GM21423 (cell line): ENCODE measurements at regions not wholly inside any gene's neighbourhood (a gene's known extent, or its start where the extent isn't known, plus 50 kb on each side); places are given as distances from the start of the nearest gene placed in this dataset.

Source experiments
- ATAC-seq: cut with Tn5 transposase; IDR thresholded peaks from one replicate; pipeline ENCODE4 v1.9.1; 2021; ENCODE audit warnings: mild to moderate bottlenecking, moderate library complexity; ENCODE audit not compliant: unreplicated experiment

DNA sequence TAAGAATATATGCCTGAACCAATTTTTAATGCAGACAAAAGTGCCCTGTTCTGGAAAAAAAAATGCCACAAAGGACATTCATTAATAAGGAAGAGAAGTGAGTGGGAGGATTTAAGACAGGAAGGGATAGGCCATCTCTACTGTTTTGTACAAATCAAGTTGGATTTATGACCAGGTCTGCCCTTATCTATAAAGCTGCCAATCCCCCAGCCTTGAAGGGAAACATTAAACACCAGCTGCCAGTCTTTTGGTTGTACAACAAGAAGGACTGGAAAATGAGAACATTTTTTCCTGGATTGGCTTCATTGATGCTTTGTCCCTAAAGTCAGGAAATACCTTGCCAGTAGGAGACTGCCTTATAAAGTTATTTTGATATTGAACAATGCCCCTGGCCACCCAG is 444.0 kb downstream of the NPHP4 start:
- no peak for ATAC-seq

DNA sequence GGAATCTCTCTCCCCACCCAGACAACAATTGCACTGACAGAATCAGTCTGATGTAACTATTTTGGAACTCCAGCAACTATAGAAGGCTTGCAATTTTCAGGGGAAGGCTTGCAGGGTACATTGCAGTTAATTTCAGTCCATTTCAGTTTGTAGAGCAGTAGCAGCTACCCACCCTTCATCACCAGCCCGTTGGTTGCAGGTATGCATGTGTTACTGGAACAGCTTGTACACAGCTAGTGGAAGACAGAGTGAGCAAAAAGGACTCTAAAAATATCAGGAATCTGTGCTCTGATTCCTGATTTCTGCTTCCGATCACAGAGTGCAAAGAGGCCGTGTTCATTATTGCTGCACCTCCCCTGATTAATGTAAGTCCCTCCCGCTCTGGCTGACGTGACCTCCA is 449.0 kb downstream of the NPHP4 start:
- no peak for ATAC-seq

DNA sequence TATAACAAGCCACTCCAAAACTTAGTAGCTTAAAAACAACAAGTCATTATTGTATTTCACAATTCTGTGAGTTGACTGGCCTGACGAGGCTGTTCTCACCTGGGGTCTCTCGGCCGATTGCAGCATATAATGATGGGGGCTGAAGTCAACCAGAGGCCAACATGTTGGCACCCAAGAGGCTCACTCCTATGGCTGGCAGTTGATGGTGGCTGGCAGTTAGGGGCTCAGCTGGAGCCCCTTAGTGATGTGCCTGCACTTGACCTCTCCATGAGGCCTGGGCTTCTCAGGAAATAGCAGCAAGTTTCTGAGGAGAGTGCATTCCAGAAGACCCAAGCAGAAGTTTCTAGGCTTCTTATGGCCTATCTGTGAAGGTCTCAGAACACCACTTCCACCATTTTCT is 459.4 kb downstream of the NPHP4 start:
- no peak for ATAC-seq

DNA sequence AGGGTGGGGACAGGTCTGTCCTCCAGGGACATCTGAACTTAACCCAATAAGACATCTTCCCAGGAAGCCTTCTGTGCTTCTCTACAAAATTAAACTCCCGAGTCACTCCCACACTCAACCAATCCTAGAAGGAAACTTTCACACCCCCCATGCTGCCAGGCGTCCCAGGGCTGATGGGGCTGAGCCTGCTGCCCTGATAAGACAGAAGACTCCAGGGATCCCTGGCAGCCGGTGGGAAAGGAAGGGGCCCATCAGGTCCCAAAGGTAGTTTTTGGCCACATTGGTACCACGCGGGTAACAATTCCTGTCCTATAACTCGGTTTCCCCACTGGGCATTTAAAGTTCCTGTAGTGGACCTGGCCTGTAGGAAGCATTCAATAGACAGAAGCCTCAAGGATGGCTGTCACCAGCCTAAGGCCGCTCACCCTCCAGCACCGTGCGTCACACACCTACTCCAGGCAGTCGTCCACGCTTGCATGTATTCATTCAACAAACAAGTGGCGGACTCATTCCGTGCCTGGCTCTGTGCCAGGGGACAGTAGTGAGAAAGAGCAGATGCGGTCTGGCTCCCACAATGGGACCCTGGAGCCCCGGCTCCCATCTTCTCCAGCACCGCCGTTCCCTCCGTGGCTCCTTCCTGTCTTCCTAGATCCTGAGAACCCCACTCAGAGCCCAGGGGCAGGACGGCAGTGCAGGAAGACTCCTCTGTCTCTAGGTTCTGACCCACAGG is 465.2 kb downstream of the NPHP4 start:
- ATAC-seq, result no peak

DNA sequence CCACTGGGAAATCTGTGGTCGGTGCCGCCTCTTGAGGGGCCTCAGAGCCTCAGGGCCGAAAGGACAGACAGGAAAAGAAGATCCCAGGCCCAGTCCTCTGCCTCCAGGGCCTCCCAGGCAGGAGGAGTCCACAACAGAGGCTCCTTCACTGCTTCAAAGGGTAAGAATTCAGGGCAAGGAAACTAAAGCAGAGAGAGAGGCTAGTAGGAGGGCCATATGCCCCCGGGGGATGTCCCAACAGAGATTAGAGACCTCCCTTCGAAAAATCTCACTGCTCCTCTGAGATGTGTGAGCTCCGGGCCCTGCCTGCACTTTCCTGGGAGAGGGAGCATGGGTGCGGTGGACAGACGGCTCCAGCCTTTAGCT is 465.9 kb downstream of the NPHP4 start:
- no peak for ATAC-seq

DNA sequence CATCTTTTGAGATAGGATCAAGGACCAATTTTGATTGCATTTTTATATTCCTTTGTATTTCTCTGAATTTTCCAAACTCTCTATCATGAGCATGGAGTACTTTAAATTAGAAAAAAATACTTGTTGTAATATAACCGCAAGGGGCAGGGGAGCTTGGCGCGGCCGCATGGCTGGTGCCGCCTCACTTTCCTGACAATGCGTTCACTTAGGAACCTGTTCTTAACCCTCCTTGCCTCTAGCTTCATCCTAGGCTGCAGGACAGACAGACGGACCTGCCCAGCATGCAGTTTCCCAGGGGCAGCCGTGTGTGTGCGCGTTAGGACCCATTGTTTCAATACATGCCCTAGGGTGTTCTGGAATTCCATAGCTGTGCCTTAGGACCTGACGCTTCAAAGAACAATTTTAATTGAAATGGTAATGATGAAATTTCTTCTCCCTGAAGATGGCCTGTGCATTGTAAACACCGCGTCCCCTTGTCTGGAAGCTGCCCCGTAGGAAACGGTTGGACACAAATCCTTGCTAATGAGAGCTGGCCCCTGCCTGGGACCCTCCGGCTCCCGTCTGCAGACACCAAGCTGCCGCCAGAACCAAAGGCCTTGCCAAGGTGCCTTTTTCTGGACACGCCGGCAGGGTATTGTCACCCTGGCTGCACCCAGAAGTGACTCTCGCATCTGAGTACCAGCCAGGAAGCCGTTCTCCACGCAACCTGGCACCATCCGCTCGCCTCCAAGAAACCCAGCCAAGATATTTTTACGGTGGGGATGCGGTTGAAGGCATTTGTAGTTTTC is 466.4 kb downstream of the NPHP4 start:
- ATAC-seq, result no peak

DNA sequence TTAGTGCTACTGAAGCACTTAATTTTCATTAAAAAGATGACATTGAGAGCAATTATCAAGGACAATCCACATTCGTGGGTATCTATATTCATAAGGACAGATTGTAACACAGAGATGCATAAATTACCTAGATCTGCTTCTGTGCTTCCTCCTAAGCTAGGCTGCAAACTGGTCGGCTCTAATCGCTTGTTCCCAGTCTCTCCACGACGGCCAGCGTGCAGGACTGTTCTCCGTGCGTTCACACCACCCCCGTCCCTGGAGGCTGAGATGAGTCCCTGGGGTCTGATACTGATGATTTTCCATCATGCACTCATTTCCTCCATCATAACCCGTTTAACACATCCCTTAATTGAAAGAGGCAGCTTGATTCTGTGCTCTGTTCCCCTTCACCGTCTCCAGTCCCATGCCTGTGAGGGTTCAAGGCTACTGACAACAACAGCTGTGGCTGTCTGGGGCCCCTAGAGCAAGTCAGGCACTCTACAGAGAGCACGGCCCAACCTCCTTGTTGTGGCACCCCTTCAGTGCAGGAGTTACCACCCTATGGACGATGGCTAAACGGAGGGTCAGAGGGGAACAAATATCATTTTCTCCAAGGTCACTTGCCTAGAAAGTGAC is 469.6 kb downstream of the NPHP4 start:
- no peak for ATAC-seq

DNA sequence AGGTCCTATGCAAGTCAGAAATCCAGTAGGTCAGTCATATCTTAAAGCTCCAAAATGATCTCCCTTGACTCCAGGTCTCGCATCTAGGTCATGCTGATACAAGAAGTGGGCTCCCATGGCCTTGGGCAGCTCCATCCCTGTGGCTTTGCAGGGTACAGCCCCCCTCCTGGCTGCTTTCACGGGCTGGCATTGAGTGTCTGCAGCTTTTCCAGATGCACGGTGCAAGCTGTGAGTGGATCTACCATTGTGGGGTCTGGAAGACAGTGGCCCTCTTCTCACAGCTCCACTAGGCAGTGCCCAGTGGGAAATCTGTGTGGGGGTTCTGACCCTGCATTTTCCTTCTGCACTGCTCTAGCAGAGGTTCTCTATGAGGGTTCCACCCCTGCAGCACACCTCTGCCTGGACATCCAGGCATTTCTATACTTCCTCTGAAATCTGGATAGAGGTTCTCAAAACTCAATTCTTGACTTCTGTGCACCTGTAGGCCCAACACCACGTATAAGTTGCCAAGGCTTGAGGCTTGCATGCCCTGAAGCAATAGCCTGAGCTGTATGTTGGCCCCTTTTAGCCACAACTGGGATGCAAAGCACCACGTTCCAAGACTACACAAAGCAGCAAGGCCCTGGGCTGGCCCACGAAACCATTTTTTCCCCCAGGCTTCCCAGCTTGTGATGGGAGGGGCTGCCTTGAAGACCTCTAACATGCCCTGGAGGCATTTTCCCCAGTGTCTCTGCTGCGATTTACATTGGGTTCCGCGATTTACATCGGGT is 472.7 kb downstream of the NPHP4 start:
- ATAC-seq, result no peak

DNA sequence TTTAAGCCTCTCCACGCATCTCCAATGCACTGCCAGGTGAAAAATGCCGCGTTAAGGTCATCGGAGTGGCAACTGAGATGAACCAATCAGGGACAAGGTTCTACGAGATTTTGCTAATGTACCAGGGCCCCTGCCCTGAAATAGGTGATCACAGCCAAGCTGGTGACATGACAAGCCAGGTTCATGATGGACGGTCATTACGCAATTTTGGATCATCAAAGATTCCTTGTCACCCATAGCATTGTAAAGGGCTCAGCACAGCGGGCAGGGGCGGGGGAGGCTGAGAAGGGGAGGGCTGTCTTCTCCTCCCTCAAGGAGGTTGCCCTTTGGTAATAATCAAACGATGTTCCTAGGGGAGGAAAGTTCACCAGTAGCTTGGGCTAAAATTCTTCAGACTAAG is 475.5 kb downstream of the NPHP4 start:
- no peak for ATAC-seq

DNA sequence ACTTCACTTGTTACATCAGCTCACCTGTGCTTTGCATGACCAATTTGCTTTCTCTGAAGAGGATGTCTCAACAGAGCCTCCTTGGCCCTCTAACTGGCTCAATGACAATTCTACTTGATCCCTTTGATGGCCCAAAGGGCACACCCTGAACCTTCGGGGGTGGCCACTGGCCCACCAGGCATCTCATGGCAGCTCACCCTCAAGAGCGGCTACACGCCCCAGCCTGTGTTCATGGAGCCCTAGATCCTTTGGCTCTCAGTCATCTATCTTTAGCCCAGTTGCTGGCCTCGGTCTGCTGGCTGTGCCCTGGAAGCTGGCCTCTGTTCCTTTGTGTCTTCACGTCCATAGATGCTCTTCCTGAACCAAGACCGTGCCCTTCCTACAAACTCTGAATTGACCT is 476.7 kb downstream of the NPHP4 start:
- no peak for ATAC-seq

DNA sequence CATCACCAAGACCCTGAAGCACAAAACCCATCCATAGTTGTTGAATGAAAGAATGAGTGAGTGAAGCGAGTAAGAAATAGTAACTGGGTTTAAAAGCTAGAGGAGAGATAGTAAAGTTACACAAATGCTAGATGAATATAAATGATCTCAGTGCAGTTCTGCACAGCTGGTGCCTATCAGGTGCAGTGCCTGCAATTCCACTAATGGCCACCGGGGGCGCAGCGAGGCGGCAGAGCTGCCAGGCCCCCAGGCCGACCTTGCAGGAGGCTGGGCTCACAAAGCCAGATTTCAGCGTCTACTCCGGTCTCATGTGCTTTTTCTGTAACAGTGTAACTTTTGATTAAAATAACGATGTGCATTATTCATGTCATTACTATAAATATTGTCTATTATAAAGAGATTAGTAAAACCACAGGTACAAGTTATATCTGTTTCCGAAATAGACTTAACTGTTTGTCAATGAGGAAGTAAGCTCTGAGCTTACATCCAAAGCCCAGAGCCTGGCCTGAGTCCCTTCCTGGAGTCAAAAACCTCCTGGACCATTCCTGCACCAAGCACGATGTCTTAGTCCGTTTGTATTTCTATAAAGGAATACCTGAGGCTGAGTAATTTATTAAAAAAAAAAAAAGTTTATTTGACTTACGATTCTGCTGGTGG is 477.6 kb downstream of the NPHP4 start:
- peak; percentile 44 for ATAC-seq

DNA sequence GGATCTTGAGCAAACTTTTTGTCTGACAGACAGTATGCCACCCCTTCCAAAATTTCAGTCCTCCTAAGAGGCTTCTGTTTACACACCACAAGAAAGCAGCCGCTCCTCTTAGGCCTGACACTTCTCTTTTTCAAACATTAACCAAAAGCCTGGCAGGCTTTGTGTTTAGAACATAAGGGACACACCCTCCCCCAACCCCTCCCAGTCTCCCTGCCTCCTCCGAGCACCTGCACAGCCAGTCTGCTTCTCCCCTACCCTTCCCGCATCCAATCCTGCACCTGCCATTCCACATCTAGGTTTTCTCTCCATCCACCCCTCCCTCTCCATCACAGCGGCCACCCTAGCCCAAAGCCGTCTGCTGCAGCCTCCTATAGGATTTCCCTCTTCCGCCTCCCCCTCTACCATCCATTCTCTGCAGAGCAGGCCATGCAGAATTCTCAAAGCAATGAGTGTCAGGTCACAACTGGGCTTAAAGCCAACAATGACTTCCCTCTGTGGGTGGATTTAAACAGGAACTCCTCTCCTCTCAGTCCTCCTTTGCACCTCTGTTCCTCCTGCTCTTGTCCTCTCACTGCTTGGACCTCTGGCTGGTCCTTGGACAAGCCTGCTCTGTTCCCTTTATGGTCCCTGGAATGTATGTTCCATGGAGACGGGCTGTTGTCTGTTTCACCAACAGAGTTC is 478.2 kb downstream of the NPHP4 start:
- peak; percentile 13 for ATAC-seq

DNA sequence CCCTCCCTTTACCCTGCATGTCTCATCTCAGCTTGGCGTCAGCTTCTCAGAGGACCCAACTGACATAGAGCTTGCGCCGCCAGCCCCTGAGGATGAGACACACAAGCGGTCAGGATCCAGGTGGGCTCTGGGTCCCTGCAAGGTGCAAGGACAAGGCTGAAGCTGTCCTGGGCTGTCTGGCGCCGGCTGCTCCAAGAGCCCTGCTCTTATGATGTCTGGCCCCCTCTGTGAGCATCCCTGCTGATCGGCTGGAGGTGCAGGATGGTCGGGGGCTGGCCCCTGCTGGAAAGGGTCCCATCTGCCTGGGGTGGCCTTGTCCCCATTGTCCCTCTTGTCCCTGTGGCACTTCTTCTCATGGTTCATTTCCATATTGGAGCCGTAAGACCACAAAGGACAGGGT is 479.0 kb downstream of the NPHP4 start:
- no peak for ATAC-seq

DNA sequence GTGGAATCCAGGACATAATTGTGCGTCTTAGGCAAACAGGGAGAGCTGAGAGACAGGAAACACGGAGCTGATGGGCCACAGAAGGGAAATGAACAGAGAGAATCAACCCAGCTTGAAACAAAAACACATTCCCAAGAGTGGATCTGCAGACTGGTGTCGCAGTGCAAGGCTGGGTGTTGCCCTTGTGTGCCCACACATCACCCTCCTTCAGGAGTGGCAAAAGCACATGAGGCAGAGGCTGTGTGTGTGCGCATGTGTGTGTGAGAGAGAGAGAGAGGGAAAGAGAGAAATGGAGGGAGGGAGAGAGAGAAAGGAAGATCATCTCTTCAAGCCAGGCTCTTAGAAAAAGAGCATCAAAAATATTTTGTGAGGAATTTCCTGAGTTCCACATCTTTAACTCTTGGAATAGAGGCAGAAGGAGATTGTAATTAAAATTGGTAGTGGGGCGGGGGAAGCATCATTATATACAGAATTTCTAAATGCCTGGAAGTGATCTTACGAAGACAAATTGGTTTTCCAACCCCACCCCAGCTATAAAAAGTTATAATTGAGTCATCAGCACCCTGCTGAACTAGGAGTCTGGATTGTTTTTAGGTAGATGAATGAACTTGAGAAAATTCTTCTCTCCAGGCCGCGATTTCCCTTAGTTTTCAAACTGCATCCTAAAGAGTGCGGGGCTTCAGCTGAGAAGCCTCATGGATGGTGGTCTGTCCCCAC is 480.7 kb downstream of the NPHP4 start:
- ATAC-seq, result no peak

DNA sequence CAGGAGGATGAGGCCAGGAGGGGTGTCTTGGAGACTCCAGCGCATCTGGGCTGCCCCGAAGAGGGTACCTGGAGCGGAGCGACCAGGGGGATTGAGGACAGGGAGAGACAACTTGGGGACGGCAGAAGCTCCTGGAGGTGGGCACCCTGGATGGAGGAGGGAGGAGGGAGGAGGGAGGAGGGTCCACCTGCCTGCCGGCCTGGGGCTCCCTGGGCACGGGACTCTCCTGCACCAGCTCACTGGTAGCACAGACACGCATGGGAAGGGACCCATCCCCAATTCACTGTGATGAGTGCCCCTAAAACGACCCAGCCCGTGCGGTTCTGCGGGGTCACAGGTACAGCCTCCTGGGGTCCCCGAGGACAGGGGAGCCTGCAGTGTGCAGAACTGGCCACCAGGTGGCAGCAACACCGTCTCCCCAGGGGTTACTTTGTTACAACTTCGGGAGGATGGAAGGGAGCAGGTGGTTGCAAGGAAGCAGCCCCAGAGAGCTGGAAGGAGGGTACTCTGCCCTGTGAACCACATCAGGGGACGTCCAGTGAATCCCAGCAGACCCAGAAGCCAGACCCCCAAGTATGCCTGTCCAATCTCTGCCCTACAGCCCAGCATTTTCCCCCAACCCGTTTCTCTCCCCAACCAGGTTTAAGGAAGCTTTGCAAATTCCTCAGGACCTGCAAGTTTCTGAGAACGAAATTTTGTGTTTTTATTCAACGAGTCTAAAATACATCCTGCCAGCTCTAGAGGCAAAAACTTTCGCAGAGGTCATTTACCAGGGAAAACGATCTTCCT is 482.4 kb downstream of the NPHP4 start:
- ATAC-seq, result peak; percentile 49

DNA sequence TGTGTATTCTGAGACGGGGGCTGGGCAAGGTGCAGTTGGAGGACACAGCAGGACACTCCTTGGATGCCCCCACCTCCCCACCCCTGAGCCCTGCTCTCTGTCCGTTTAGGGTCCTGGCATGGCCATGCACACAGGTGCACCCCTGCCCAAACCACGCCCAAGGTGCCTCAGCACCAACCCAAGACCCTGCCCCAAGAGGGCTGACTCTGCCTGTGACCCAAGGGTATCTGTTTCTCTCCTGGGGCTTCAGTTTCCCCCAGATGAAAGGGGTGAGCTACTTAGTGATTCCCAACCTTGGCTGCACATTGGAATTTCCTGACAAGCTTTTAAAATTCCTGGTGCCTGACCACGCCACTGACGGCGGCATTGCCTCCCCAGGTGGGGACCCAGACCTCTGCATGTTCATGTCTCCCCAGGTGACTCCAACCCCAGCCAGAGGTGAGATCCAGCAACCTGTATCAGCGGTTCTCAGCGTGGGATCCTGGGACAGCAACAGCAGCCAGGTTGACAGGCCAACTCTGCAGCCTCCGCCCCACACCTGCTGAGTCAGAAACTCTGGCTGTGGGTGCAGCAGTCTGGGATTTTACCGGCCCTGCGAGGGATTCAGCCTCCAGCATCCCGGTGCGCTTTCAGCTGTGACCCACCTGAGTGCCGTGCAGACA is 483.4 kb downstream of the NPHP4 start:
- no peak for ATAC-seq

DNA sequence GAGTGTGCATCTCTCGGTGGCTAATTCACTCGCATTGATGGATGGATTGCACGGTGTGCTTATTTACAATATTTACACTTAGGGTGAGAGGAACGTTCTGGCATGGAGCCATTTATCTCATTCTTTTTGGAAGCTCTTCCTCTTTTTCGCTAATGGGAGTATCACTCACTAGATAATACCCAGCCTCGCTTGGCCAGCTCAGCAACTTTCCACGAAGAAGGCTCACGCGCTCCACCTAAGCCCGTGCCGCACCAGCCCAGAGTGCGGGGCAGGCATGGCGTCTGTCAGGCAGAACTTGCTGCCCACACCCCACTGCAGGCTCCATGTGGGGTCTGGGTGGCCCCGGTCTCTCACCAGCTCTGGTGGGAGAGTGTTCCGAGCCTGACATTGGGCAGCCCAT is 484.9 kb downstream of the NPHP4 start:
- no peak for ATAC-seq

DNA sequence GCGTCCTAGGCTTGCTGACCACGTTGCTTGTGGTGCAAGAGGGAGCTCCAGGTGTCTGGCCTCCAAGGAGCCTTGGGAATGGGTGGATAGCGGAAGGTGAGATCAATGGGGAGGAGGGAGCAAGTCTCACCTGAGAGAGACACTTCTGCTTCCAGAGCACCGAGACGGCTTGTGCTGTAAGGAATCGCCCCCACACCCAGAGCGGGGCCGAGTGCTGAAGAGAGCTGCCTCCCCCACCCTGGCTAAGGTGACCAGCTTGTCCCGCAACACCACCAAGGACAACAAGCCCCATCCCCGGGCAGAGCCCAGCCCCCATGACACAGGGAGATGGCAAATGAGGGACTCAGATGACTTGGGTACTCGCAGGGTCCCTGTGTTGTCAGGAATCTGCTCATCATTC is 485.6 kb downstream of the NPHP4 start:
- ATAC-seq, result no peak
